ENCODE measurements at regions not wholly inside any gene's neighbourhood (a gene's known extent, or its start where the extent isn't known, plus 50 kb on each side); places are given as distances from the start of the nearest gene placed in this dataset.

- H3K36me3 Mint-ChIP-seq (ENCODE audit: low read depth, unreplicated experiment) = no peaks in the 10 kb centered on the region
- DNase-seq (ENCODE audit: low spot score) = no peak
- H3K4me3 Mint-ChIP-seq (ENCODE audit: unreplicated experiment) = no peak overlapping the region
- TF ChIP-seq CTCF (IDR thresholded peaks at IDR 0.05; ENCODE audit: unreplicated experiment) = no peak
- no peaks in the 10 kb centered on the region for H3K4me1 Mint-ChIP-seq (ENCODE audit: unreplicated experiment)
- H3K9me3 Mint-ChIP-seq (ENCODE audit: unreplicated experiment) = peaks cover 3% of the 10 kb centered on the region
- no peaks in the 10 kb centered on the region for H3K27me3 Mint-ChIP-seq (ENCODE audit: unreplicated experiment)
- no peak overlapping the region for H3K27ac Mint-ChIP-seq (ENCODE audit: unreplicated experiment)
Observed at GRCh38 chr11:81895258-81895657, 838.4 kb downstream of the FAM181B start.

GRCh38 chr11:81892770-81893635, 840.7 kb downstream of the FAM181B start:
- Mint-ChIP-seq H3K36me3 (ENCODE audit: low read depth, unreplicated experiment) (no peaks in the 10 kb centered on the region), H3K4me3 (ENCODE audit: unreplicated experiment) (no peak overlapping the region), H3K9me3 (ENCODE audit: unreplicated experiment) (peaks cover 3% of the 10 kb centered on the region), H3K4me1 (ENCODE audit: unreplicated experiment) (no peaks in the 10 kb centered on the region), H3K27me3 (ENCODE audit: unreplicated experiment) (no peaks in the 10 kb centered on the region), H3K27ac (ENCODE audit: unreplicated experiment) (no peak overlapping the region)
- no peak for DNase-seq (ENCODE audit: low spot score)
- TF ChIP-seq CTCF (IDR thresholded peaks at IDR 0.05; ENCODE audit: unreplicated experiment) = no peak

GRCh38 chr11:81888391-81888790, 845.3 kb downstream of the FAM181B start:
- H3K4me3 Mint-ChIP-seq (ENCODE audit: unreplicated experiment) = no peak overlapping the region
- H3K4me1 Mint-ChIP-seq (ENCODE audit: unreplicated experiment) = no peaks in the 10 kb centered on the region
- no peak for TF ChIP-seq CTCF (IDR thresholded peaks at IDR 0.05; ENCODE audit: unreplicated experiment)
- H3K27me3 Mint-ChIP-seq (ENCODE audit: unreplicated experiment) = no peaks in the 10 kb centered on the region
- peaks cover 3% of the 10 kb centered on the region for H3K9me3 Mint-ChIP-seq (ENCODE audit: unreplicated experiment)
- no peak overlapping the region for H3K27ac Mint-ChIP-seq (ENCODE audit: unreplicated experiment)
- DNase-seq (ENCODE audit: low spot score) = no peak
- no peaks in the 10 kb centered on the region for H3K36me3 Mint-ChIP-seq (ENCODE audit: low read depth, unreplicated experiment)

GRCh38 chr11:81887671-81888070, 846.0 kb downstream of the FAM181B start:
- no peaks in the 10 kb centered on the region for H3K36me3 Mint-ChIP-seq (ENCODE audit: low read depth, unreplicated experiment)
- no peak for TF ChIP-seq CTCF (IDR thresholded peaks at IDR 0.05; ENCODE audit: unreplicated experiment)
- no peaks in the 10 kb centered on the region for H3K27me3 Mint-ChIP-seq (ENCODE audit: unreplicated experiment)
- H3K9me3 Mint-ChIP-seq (ENCODE audit: unreplicated experiment) = peaks cover 3% of the 10 kb centered on the region
- no peak overlapping the region for H3K4me3 Mint-ChIP-seq (ENCODE audit: unreplicated experiment)
- H3K27ac Mint-ChIP-seq (ENCODE audit: unreplicated experiment) = no peak overlapping the region
- no peak for DNase-seq (ENCODE audit: low spot score)
- H3K4me1 Mint-ChIP-seq (ENCODE audit: unreplicated experiment) = no peaks in the 10 kb centered on the region

GRCh38 chr11:81886406-81887075, 847.1 kb downstream of the FAM181B start:
- no peaks in the 10 kb centered on the region for H3K9me3 Mint-ChIP-seq (ENCODE audit: unreplicated experiment)
- H3K27ac Mint-ChIP-seq (ENCODE audit: unreplicated experiment) = no peak overlapping the region
- H3K27me3 Mint-ChIP-seq (ENCODE audit: unreplicated experiment) = no peaks in the 10 kb centered on the region
- TF ChIP-seq CTCF (IDR thresholded peaks at IDR 0.05; ENCODE audit: unreplicated experiment) = no peak
- no peaks in the 10 kb centered on the region for H3K4me1 Mint-ChIP-seq (ENCODE audit: unreplicated experiment)
- no peak overlapping the region for H3K4me3 Mint-ChIP-seq (ENCODE audit: unreplicated experiment)
- no peaks in the 10 kb centered on the region for H3K36me3 Mint-ChIP-seq (ENCODE audit: low read depth, unreplicated experiment)
- DNase-seq (ENCODE audit: low spot score) = no peak
